ENCODE measurements at regions not wholly inside any gene's neighbourhood (a gene's known extent, or its start where the extent isn't known, plus 50 kb on each side); places are given as distances from the start of the nearest gene placed in this dataset.

- TF ChIP-seq CTCF (IDR thresholded peaks at IDR 0.05; ENCODE audit: insufficient read depth, low read length, poor library complexity, severe bottlenecking), result no peak
- TF ChIP-seq EZH2phosphoT487 (conservative IDR thresholded peaks at IDR 0.05; ENCODE audit: low read length), result no peak
These were observed 309.9 kb downstream of the CHRM3 start for GRCh38 chr1:239696317-239696716.
